ENCODE measurements at regions not wholly inside any gene's neighbourhood (a gene's known extent, or its start where the extent isn't known, plus 50 kb on each side); places are given as distances from the start of the nearest gene placed in this dataset.

DNA sequence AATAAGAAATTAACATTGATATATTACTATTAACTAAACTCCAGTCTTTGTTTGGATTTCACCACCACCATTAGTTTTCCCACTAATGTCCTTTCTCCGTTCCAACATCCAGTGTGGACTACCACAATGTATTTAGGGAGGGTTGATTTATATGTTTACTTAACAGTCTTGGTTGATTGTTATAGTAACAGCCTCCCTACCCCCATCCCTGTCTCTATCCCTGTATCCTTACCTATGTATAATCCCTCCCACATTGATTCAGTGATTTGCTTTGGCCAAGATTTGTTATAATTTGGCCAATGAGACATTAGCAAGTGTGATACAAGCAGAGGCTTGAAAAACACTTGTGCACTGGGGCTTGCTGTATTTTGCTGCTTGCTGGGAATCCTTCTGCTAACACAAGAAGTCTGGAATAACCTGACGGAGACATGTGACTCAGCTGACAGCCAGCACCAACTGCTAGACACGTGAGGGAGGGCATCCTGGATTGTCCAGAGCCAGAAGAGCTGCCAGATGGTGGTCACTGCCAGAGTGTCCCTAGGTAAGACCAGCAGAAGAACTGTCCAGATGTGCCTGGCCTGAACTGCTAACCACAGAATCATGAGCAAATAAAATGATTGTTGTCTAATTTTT is 51.2 kb upstream of the TCF7 start:
- Histone ChIP-seq H3K9me3 (no peaks in the 10 kb centered on the region), H3K36me3 (no peaks in the 10 kb centered on the region), H3K4me3 (no peak overlapping the region), H3K27me3 (no peaks in the 10 kb centered on the region)
- DNase-seq: no peak

GRCh38 chr5:134059758-134060495 is 54.6 kb upstream of the TCF7 start:
- Histone ChIP-seq H3K36me3 (no peaks in the 10 kb centered on the region), H3K9me3 (no peaks in the 10 kb centered on the region), H3K27me3 (no peaks in the 10 kb centered on the region; the same call in 1 of the 2 replicates), H3K4me3 (no peak overlapping the region)
- DNase-seq: peak; percentile 75

GRCh38 chr5:134055015-134055414 is 50.2 kb upstream of the VDAC1 start:
- no peaks in the 10 kb centered on the region for H3K36me3 ChIP-seq
- DNase-seq: no peak
- no peaks in the 10 kb centered on the region for H3K9me3 ChIP-seq
- no peak overlapping the region for H3K4me3 ChIP-seq
- no peaks in the 10 kb centered on the region; the same call in 1 of the 2 replicates for H3K27me3 ChIP-seq

Data from MG63 (cell line).